AG04450 (cell line): ENCODE measurements at regions not wholly inside any gene's neighbourhood (a gene's known extent, or its start where the extent isn't known, plus 50 kb on each side); places are given as distances from the start of the nearest gene placed in this dataset.

ENCODE experiments used
- CTCF ChIA-PET: fragments of 300-600, 350-600 bp; formaldehyde crosslinking; extraction: SDS; loops from one replicate; lab custom pipeline; 2022; ENCODE audit warnings: antibody characterized with exemption, inconsistent platforms; lab: Charles Lee
- POLR2A ChIA-PET: fragments of 350-600 bp; formaldehyde crosslinking; extraction: SDS; loops from one replicate; lab custom pipeline; 2021; ENCODE audit warnings: antibody characterized with exemption, inconsistent platforms; lab: Yijun Ruan, JAX
- DNase-seq: peaks from one replicate; pipeline ENCODE4 v3.0.0-alpha.2; 2011; ENCODE audit warnings: low read depth, low spot score
- H3K27ac ChIP-seq: one replicate; pipeline ENCODE4 v1.5.1; 2012; ENCODE audit warnings: low read depth, low read length, control low read depth
- H3K27me3 ChIP-seq: one replicate; pipeline ENCODE4 v1.6.0; 2012; ENCODE audit warnings: low read length; ENCODE audit not compliant: control insufficient read depth, insufficient read depth
- H3K4me3 ChIP-seq: 2 replicates; pipeline ENCODE4 v1.5.1; 2011; ENCODE audit warnings: mild to moderate bottlenecking, low read depth, low read length, control low read depth
- H3K9me3 ChIP-seq: 2 replicates; pipeline ENCODE4 v1.5.1; 2012; ENCODE audit warnings: low read length; ENCODE audit not compliant: control insufficient read depth, insufficient read depth
- CTCF ChIP-seq: IDR thresholded peaks from 2 replicates; pipeline ENCODE4 v1.5.1; 2011; ENCODE audit warnings: low read depth, low read length, control low read depth, inconsistent platforms

DNA sequence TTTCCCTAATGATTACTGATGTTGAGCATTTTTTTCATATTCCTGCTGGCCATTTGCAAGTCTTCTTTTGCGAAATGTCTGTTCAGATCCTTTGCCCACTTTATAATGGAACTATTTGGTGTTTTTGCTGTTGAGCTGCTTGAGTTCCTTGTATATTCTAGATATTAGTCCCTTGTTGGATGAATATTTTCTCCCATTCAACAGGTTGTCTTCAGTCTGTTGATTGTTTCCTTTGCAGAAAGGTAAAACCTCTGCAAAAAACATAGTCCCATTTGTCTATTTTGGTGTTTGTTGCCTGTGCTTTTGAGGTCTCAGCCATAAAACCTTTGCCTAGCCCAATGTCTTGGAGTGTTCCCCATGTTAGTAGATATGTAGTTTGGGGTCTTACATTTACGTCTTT lies 78.0 kb upstream of the GUCA2B start:
- ChIA-PET CTCF (no interaction called here), POLR2A (no interaction called here)
- Histone ChIP-seq H3K4me3 (no peak overlapping the region), H3K9me3 (no peaks in the 10 kb centered on the region), H3K27ac (no peak overlapping the region), H3K27me3 (peaks cover 7% of the 10 kb centered on the region)
- TF ChIP-seq CTCF = no peak
- DNase-seq = no peak

DNA sequence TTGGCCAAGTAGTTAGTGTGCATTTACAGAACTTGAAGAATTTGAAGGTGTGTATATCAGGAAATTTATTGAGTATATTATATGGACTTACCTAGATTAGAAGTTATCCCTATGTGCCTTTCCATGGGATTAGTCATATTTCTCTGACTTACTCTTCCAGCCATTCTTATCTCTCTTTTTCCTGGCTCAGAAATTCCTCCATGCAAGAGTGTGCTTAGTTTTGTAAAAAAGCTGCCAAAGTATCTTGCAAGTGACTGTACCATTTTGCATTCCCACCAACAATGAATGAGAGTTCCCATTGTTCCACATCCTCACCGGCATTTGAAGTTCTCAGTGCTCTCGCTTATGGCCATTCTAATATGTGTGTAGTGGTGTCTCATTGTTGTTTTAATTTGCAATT lies 82.2 kb upstream of the GUCA2B start:
- DNase-seq = no peak
- ChIA-PET POLR2A (no interaction called here), CTCF (interaction anchor here (0.7 kb wide), 1 partner anchor 44 kb away, joined by 3 read pairs; no protein-coding TSS in a partner anchor)
- Histone ChIP-seq H3K27ac (no peak overlapping the region), H3K4me3 (no peak overlapping the region), H3K9me3 (no peaks in the 10 kb centered on the region), H3K27me3 (peaks cover 7% of the 10 kb centered on the region)
- no peak for TF ChIP-seq CTCF

GRCh38 chr1:42057800-42058199 lies 95.4 kb upstream of the GUCA2B start:
- no peak for DNase-seq
- Histone ChIP-seq H3K4me3 (no peak overlapping the region), H3K9me3 (no peaks in the 10 kb centered on the region), H3K27ac (no peak overlapping the region), H3K27me3 (no peaks in the 10 kb centered on the region)
- ChIA-PET CTCF (no interaction called here), POLR2A (no interaction called here)
- no peak for TF ChIP-seq CTCF

- DNase-seq = no peak
- TF ChIP-seq CTCF = no peak
- Histone ChIP-seq H3K9me3 (no peaks in the 10 kb centered on the region), H3K27me3 (no peaks in the 10 kb centered on the region), H3K27ac (no peak overlapping the region), H3K4me3 (no peak overlapping the region)
- CTCF ChIA-PET = no interaction called here
- POLR2A ChIA-PET = no interaction called here
Measured at GRCh38 chr1:42056460-42056859, 96.8 kb upstream of the GUCA2B start.

- no peaks in the 10 kb centered on the region for H3K9me3 ChIP-seq
- peaks cover 1% of the 10 kb centered on the region for H3K27me3 ChIP-seq
- no peak overlapping the region for H3K27ac ChIP-seq
- ChIA-PET POLR2A (no interaction called here), CTCF (no interaction called here)
- DNase-seq = no peak
- no peak overlapping the region for H3K4me3 ChIP-seq
- no peak for TF ChIP-seq CTCF
Measured at GRCh38 chr1:42055061-42055460, 98.1 kb upstream of the GUCA2B start.
